ENCODE measurements at regions not wholly inside any gene's neighbourhood (a gene's known extent, or its start where the extent isn't known, plus 50 kb on each side); places are given as distances from the start of the nearest gene placed in this dataset.

DNA sequence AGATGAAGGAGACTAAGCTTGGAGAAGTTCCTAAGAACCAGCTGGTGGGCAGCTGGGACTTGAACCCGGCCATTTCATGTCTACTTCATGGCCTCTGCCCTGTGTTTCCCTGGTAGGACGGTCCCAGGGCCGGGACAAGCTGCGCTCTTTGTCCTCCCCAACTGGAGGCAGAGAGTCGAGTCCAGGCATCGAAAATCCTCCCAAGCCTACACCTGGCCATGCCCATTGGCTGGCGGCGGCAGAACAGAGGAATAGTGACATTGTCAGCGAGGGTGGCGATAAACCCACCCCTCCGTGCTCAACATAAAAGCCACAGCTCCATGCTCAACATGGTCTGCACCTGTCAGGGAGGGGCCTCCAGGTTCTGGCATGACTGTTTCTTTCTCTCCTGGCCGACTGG lies 77.7 kb downstream of the RBFOX3 start:
- TF ChIP-seq CTCF (IDR thresholded peaks at IDR 0.05): no peak
- H3K9me3 ChIP-seq: no peaks in the 10 kb centered on the region
- H3K27ac ChIP-seq: no peak overlapping the region
- no peaks in the 10 kb centered on the region for H3K27me3 ChIP-seq
- no peak overlapping the region for H3K9ac ChIP-seq (ENCODE audit: low read depth in 2 of 2, low read length in 2 of 2)
- intact Hi-C loops (cut with DNase I): no loop called here
- no peak for DNase-seq
- H3K4me1 ChIP-seq: no peaks in the 10 kb centered on the region
- no peaks in the 10 kb centered on the region for H3K36me3 ChIP-seq
- no peak overlapping the region for H3K4me3 ChIP-seq

DNA sequence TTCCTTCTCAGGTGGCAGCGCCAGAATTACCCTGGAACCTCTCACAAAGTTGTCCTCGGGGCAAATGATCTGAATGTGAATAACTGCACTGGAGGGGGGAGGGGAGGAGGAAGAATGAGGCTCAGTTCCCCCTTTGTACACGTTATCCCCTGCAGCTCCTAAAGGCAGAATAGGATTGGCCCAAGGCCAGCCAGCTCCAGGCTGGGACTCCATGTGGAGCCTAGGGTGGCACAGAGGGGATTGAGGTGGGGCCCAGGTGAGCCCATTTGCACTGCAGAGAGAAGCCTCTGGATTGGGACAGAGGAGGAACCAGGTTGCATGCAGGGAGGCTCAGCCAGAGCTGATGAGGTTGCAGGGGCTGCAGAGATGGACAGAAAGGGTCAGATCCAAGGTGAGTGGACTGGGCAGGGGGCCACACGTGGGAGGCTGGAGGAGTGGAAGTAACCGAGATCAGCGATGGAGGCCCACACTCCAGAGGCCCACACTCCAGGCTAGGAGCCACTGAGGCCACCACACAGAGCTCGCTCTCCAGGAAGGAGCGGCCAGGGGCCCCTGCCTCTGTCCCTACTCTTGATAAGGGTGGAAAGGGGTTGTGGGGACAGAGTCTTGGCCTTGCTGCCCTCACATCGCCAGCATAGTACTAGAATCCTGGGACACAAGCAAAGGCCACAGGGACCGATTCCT lies 78.6 kb downstream of the RBFOX3 start:
- DNase-seq: no peak
- TF ChIP-seq CTCF (IDR thresholded peaks at IDR 0.05): no peak
- no peak overlapping the region for H3K9ac ChIP-seq (ENCODE audit: low read depth in 2 of 2, low read length in 2 of 2)
- no peak overlapping the region for H3K27ac ChIP-seq
- H3K4me3 ChIP-seq: no peak overlapping the region
- H3K4me1 ChIP-seq: no peaks in the 10 kb centered on the region
- no peaks in the 10 kb centered on the region for H3K9me3 ChIP-seq
- H3K27me3 ChIP-seq: no peaks in the 10 kb centered on the region
- intact Hi-C loops (cut with DNase I): no loop called here
- H3K36me3 ChIP-seq: no peaks in the 10 kb centered on the region

DNA sequence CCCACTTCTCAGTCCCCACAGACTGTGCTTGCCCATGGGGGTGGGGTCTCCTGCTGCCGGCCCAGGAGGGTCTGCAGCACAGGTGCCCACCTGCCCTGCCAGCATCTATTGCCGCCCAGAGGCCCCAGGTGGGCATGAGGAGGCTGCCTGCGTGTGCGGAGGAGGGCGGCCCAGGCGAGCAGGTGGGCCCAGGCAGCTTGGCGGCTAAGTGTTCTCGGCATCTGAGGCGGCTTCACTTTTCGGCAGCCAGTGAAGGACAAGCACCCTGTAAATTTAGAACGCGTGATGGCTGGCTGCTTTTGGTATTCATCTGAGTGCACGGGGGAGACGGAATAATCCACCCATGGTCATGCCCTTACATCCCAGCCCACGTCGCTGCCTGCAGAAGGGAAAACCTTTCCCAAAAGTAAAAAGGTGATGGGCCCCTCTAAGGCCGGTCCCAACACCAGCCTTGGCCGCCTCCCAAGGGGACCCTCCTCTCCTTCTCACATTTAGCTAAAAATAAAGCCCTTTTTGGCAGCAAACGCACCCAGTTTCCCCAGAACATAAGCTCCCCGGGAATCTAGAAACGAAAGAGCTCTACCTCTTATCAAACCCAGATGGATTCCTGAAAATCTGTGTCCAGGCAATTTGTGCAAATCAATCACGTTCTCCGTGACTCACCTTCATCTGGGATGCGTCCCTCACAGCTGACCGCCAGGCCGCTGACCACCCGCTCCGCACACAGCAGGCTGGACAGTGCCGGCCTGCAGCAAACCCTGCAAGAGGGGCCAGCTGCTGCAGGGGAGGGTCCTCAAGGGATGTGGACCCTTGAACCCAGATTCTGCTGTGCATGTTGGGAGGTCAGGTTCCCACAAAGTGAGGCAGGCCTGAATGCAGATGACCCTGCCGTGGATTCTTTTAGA lies 79.4 kb downstream of the RBFOX3 start:
- Histone ChIP-seq H3K4me3 (no peak overlapping the region), H3K9ac (ENCODE audit: low read depth in 2 of 2, low read length in 2 of 2) (no peak overlapping the region), H3K27ac (no peak overlapping the region), H3K4me1 (no peaks in the 10 kb centered on the region), H3K36me3 (no peaks in the 10 kb centered on the region), H3K27me3 (no peaks in the 10 kb centered on the region), H3K9me3 (no peaks in the 10 kb centered on the region)
- intact Hi-C loops (cut with DNase I): no loop called here
- no peak for DNase-seq
- TF ChIP-seq CTCF (IDR thresholded peaks at IDR 0.05): no peak

GRCh38 chr17:79530361-79531105 lies 80.3 kb downstream of the RBFOX3 start:
- no peaks in the 10 kb centered on the region for H3K9me3 ChIP-seq
- no peak for DNase-seq
- H3K9ac ChIP-seq (ENCODE audit: low read depth in 2 of 2, low read length in 2 of 2): no peak overlapping the region
- no peak overlapping the region for H3K4me3 ChIP-seq
- no peaks in the 10 kb centered on the region for H3K4me1 ChIP-seq
- no peak for TF ChIP-seq CTCF (IDR thresholded peaks at IDR 0.05)
- no peaks in the 10 kb centered on the region for H3K36me3 ChIP-seq
- H3K27me3 ChIP-seq: no peaks in the 10 kb centered on the region
- H3K27ac ChIP-seq: no peak overlapping the region
- intact Hi-C loops (cut with DNase I): no loop called here

GRCh38 chr17:79529661-79530081 lies 81.2 kb downstream of the RBFOX3 start:
- no peaks in the 10 kb centered on the region for H3K27me3 ChIP-seq
- TF ChIP-seq CTCF (IDR thresholded peaks at IDR 0.05): no peak
- H3K4me1 ChIP-seq: no peaks in the 10 kb centered on the region
- H3K9ac ChIP-seq (ENCODE audit: low read depth in 2 of 2, low read length in 2 of 2): no peak overlapping the region
- H3K4me3 ChIP-seq: no peak overlapping the region
- H3K9me3 ChIP-seq: no peaks in the 10 kb centered on the region
- no peaks in the 10 kb centered on the region for H3K36me3 ChIP-seq
- H3K27ac ChIP-seq: no peak overlapping the region
- no peak for DNase-seq
- intact Hi-C loops (cut with DNase I): no loop called here
